BJ (cell line): ENCODE measurements at regions not wholly inside any gene's neighbourhood (a gene's known extent, or its start where the extent isn't known, plus 50 kb on each side); places are given as distances from the start of the nearest gene placed in this dataset.

Experiments
- CTCF ChIA-PET: fragments of 350-600 bp; formaldehyde crosslinking; extraction: SDS; loops from one replicate; lab custom pipeline; 2021; ENCODE audit warnings: antibody characterized with exemption, inconsistent platforms; lab: Yijun Ruan, JAX
- POLR2A ChIA-PET: fragments of 300-600 bp; sonication (Branson Sonifier 250); formaldehyde crosslinking; extraction: SDS; loops from one replicate; lab custom pipeline; 2021; ENCODE audit warnings: antibody characterized with exemption; lab: Charles Lee
- DNase-seq: peaks from one replicate; pipeline ENCODE4 v3.0.0-alpha.2; 2011; ENCODE audit warnings: low read depth
- H3K27me3 ChIP-seq: 2 replicates; pipeline ENCODE4 v1.6.0; 2011; ENCODE audit warnings: low read length; ENCODE audit not compliant: control insufficient read depth, insufficient read depth
- H3K36me3 ChIP-seq: 2 replicates; pipeline ENCODE4 v1.5.1; 2011; ENCODE audit warnings: low read length; ENCODE audit not compliant: control insufficient read depth, insufficient read depth
- H3K4me3 ChIP-seq: 2 replicates; pipeline ENCODE4 v1.5.1; 2011; ENCODE audit warnings: low read depth, mild to moderate bottlenecking, control low read depth, low read length
- CTCF ChIP-seq: IDR thresholded peaks from 2 replicates; pipeline ENCODE4 v1.5.1; 2011; ENCODE audit warnings: low read depth, mild to moderate bottlenecking, control low read depth, inconsistent platforms, low read length, moderate library complexity; ENCODE audit not compliant: insufficient read depth

GRCh38 chr11:106249617-106250239 lies 172.3 kb downstream of the AASDHPPT start:
- peak; percentile 35 for DNase-seq
- Histone ChIP-seq H3K4me3 (no peak overlapping the region), H3K36me3 (no peaks in the 10 kb centered on the region), H3K27me3 (no peaks in the 10 kb centered on the region)
- TF ChIP-seq CTCF, result no peak
- CTCF ChIA-PET, result no interaction called here
- POLR2A ChIA-PET, result no interaction called here

GRCh38 chr11:106262852-106263251 lies 185.4 kb downstream of the AASDHPPT start:
- CTCF ChIA-PET, result no interaction called here
- Histone ChIP-seq H3K36me3 (no peaks in the 10 kb centered on the region), H3K27me3 (no peaks in the 10 kb centered on the region), H3K4me3 (no peak overlapping the region)
- no peak for DNase-seq
- no peak for TF ChIP-seq CTCF
- POLR2A ChIA-PET, result no interaction called here

- Histone ChIP-seq H3K36me3 (no peaks in the 10 kb centered on the region), H3K4me3 (no peak overlapping the region), H3K27me3 (no peaks in the 10 kb centered on the region)
- CTCF ChIA-PET, result no interaction called here
- POLR2A ChIA-PET, result no interaction called here
- TF ChIP-seq CTCF, result no peak
- no peak for DNase-seq
Measured at GRCh38 chr11:106263527-106263926, 186.1 kb downstream of the AASDHPPT start.

GRCh38 chr11:106271086-106271485 lies 193.6 kb downstream of the AASDHPPT start:
- Histone ChIP-seq H3K27me3 (no peaks in the 10 kb centered on the region), H3K36me3 (no peaks in the 10 kb centered on the region), H3K4me3 (no peak overlapping the region)
- ChIA-PET CTCF (no interaction called here), POLR2A (no interaction called here)
- DNase-seq, result no peak
- no peak for TF ChIP-seq CTCF

- Histone ChIP-seq H3K27me3 (no peaks in the 10 kb centered on the region), H3K36me3 (no peaks in the 10 kb centered on the region), H3K4me3 (no peak overlapping the region)
- POLR2A ChIA-PET, result no interaction called here
- DNase-seq, result no peak
- CTCF ChIA-PET, result no interaction called here
- TF ChIP-seq CTCF, result no peak
Measured at GRCh38 chr11:106271686-106272085, 194.2 kb downstream of the AASDHPPT start.
